B cell (primary cell): ENCODE measurements at regions not wholly inside any gene's neighbourhood (a gene's known extent, or its start where the extent isn't known, plus 50 kb on each side); places are given as distances from the start of the nearest gene placed in this dataset.

Experiments used
- ATAC-seq: fragments of 200-7000 bp; cut with Tn5 transposase; one replicate; pipeline ENCODE4 v1.10.0; 2021; ENCODE audit warnings: low read depth, mild to moderate bottlenecking, moderate number of reproducible peaks, moderate library complexity
- CTCF ChIA-PET: fragments of 350-600 bp; sonication (Branson Sonifier 250); formaldehyde crosslinking; loops from one replicate; lab custom pipeline; 2021; ENCODE audit warnings: antibody characterized with exemption, inconsistent platforms; lab: Charles Lee
- POLR2A ChIA-PET: fragments of 350-600 bp; sonication (Branson Sonifier 250); formaldehyde crosslinking; loops from one replicate; lab custom pipeline; 2021; ENCODE audit warnings: antibody characterized with exemption; lab: Charles Lee
- DNase-seq: peaks from one replicate; pipeline ENCODE4 v3.0.0; 2013
- H2AFZ ChIP-seq: 2 replicates; pipeline ENCODE4 v1.6.1; 2012; ENCODE audit warnings: mild to moderate bottlenecking, low read depth, low read length; ENCODE audit not compliant: insufficient read depth, poor library complexity, severe bottlenecking
- H3K27ac ChIP-seq, 2 donors: 1 replicate in 1 of 2; 2 replicates in 1 of 2; pipeline ENCODE4 v1.5.1; 2012 to 2013; ENCODE audit warnings: low read length in 2 of 2, mild to moderate bottlenecking in 2 of 2, moderate library complexity in 1 of 2
- H3K27me3 ChIP-seq, 4 experiments: fragments of 200-600 bp in 1 of 4; sonication (generic) in 1 of 4; replicated peaks in 1 of 4; 1 replicate in 2 of 4; 2 replicates in 2 of 4; pipeline versions ENCODE4 v1.6.1 to v1.7.0; 2013 to 2016; ENCODE audit warnings: low read length in 3 of 4, mild to moderate bottlenecking in 2 of 4, mixed read lengths in 1 of 4, moderate library complexity in 1 of 4; ENCODE audit not compliant: insufficient read depth in 4 of 4, control insufficient read depth in 3 of 4; ENCODE audit errors: control extremely low read depth in 1 of 4
- H3K36me3 ChIP-seq, 2 experiments: replicated peaks in 1 of 2; 1 replicate in 1 of 2; 2 replicates in 1 of 2; pipeline versions ENCODE4 v1.6.1 to v1.7.1; 2013; ENCODE audit warnings: low read length in 1 of 2; ENCODE audit not compliant: insufficient read depth in 2 of 2, control insufficient read depth in 1 of 2; ENCODE audit errors: control extremely low read depth in 1 of 2, extremely low read depth in 1 of 2
- H3K4me1 ChIP-seq, 2 donors: fragments of 200-600 bp in 1 of 2; sonication (generic) in 1 of 2; 1 replicate in 1 of 2; 2 replicates in 1 of 2; pipeline versions ENCODE4 v1.5.1 to v1.6.1; 2013 to 2017; ENCODE audit warnings: low read length in 2 of 2; ENCODE audit not compliant: control insufficient read depth in 2 of 2, insufficient read depth in 2 of 2
- H3K4me2 ChIP-seq: replicated peaks from 2 replicates; pipeline ENCODE3; 2012; ENCODE audit warnings: mild to moderate bottlenecking, low read depth, low read length; ENCODE audit not compliant: poor library complexity, severe bottlenecking
- H3K4me3 ChIP-seq, 5 experiments: fragments of 200-600 bp in 1 of 5; sonication (generic) in 1 of 5; 1 replicate in 3 of 5; 2 replicates in 2 of 5; pipeline versions ENCODE4 v1.5.1 to v1.7.0; 2011 to 2016; ENCODE audit warnings: low read length in 4 of 5, mild to moderate bottlenecking in 4 of 5, low read depth in 2 of 5, control low read depth in 1 of 5, moderate library complexity in 1 of 5; ENCODE audit not compliant: insufficient read depth in 1 of 5; ENCODE audit errors: control extremely low read depth in 1 of 5, extremely low read depth in 1 of 5
- H3K79me2 ChIP-seq: fragments of 200-600 bp; sonication (generic); one replicate; pipeline ENCODE4 v1.6.0; 2016; ENCODE audit warnings: low read length; ENCODE audit not compliant: control insufficient read depth, insufficient read depth
- H3K9ac ChIP-seq: fragments of 200-600 bp; sonication (generic); 2 replicates; pipeline ENCODE4 v1.6.1; 2017; ENCODE audit warnings: mild to moderate bottlenecking, low read length, moderate library complexity
- H3K9me3 ChIP-seq, 3 donors: one replicate each; pipeline versions ENCODE4 v1.6.1 to v1.7.1; 2013; ENCODE audit warnings: low read length in 2 of 3; ENCODE audit not compliant: control insufficient read depth in 2 of 3, insufficient read depth in 1 of 3; ENCODE audit errors: control extremely low read depth in 1 of 3
- H4K20me1 ChIP-seq: 2 replicates; pipeline ENCODE4 v1.6.0; 2012; ENCODE audit warnings: mild to moderate bottlenecking, low read length; ENCODE audit not compliant: insufficient read depth, control insufficient read depth, poor library complexity, severe bottlenecking
- H3K27ac Mint-ChIP-seq: one replicate; pipeline ENCODE4 v1.8.0; 2021; ENCODE audit warnings: mixed read lengths
- H3K27me3 Mint-ChIP-seq: one replicate; pipeline ENCODE4 v1.8.0; 2021; ENCODE audit warnings: mixed read lengths
- H3K4me1 Mint-ChIP-seq: one replicate; pipeline ENCODE4 v1.8.0; 2021; ENCODE audit warnings: mixed read lengths
- H3K4me3 Mint-ChIP-seq: one replicate; pipeline ENCODE4 v1.8.0; 2021; ENCODE audit warnings: mixed read lengths
- H3K9me3 Mint-ChIP-seq: one replicate; pipeline ENCODE4 v1.8.0; 2022; ENCODE audit warnings: mixed read lengths; ENCODE audit not compliant: insufficient read depth
- CTCF ChIP-seq: fragments of 200-600 bp; IDR thresholded peaks from one replicate; pipeline ENCODE4 v1.8.0; 2022; ENCODE audit warnings: antibody characterized with exemption, mild to moderate bottlenecking
- EZH2 ChIP-seq: IDR thresholded peaks from 2 replicates; pipeline ENCODE4 v1.6.1; 2012; ENCODE audit warnings: borderline replicate concordance, low read depth, mild to moderate bottlenecking, moderate library complexity, low read length; ENCODE audit not compliant: insufficient read depth, poor library complexity, severe bottlenecking
- WGBS: methylation state at CpG from one replicate; pipeline ENCODE4 v1.1.5; 2013; ENCODE audit warnings: missing lambda C conversion rate; ENCODE audit not compliant: insufficient coverage; 5-methylcytosine and 5-hydroxymethylcytosine counted together
- intact Hi-C: fragments of 100-400 bp; cut with micrococcal nuclease; formaldehyde crosslinking; loops from one replicate; pipeline ENCODE4 v1.10.0; 2022

DNA sequence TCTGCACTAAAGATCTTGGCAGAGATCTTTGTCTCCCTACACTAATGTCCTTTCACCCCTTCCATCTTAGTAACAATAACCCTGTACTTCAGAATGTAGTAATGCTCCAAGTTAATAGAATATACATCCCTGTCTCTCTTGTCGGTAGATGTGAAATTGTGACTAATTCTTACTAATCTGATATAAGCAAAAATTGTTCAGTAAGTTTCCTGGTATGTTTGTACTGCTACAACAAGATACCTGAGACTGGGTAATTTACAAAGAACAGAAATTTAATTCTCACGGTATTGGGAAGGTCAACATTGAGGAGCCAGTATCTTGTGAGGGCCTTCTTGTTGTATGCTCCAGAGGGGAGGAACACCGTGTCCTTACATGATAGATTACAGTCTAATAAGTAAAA, 1686.6 kb upstream of the CDH9 start:
- CTCF ChIA-PET = no interaction called here
- no peak overlapping the region for H3K4me3 Mint-ChIP-seq

More for the DNA sequence above, 1686.6 kb upstream of the CDH9 start:
- Mint-ChIP-seq H3K9me3 (no peaks in the 10 kb centered on the region), H3K27ac (no peak overlapping the region), H3K4me1 (no peaks in the 10 kb centered on the region), H3K27me3 (no peaks in the 10 kb centered on the region)
- H3K4me1 ChIP-seq = no peaks in the 10 kb centered on the region
- POLR2A ChIA-PET = no interaction called here
- intact Hi-C loops = no loop called here
- H2AFZ ChIP-seq = no peak overlapping the region
- H3K4me2 ChIP-seq = no peak overlapping the region
- no peaks in the 10 kb centered on the region for H3K79me2 ChIP-seq
- no CpG with 5 or more reads among the region's 3 CpGs for WGBS
- TF ChIP-seq EZH2 (no peak), CTCF (no peak)
- H4K20me1 ChIP-seq = no peaks in the 10 kb centered on the region
- H3K27ac ChIP-seq = no peak overlapping the region
- ATAC-seq (no peak), DNase-seq (no peak)
- H3K9me3 ChIP-seq = no peaks in the 10 kb centered on the region
- H3K4me3 ChIP-seq = no peak overlapping the region
- no peaks in the 10 kb centered on the region for H3K36me3 ChIP-seq
- H3K27me3 ChIP-seq = no peaks in the 10 kb centered on the region
- no peak overlapping the region for H3K9ac ChIP-seq
